NCI-H146 treated with DMSO at 0.1 percent for 48 hours (cell line): ENCODE measurements at regions not wholly inside any gene's neighbourhood (a gene's known extent, or its start where the extent isn't known, plus 50 kb on each side); places are given as distances from the start of the nearest gene placed in this dataset.
"Not testable (repeated sequence)": the region's sequence is repeated elsewhere in the genome, so short reads cannot be mapped to it uniquely, and the experiment has no call there.

Experiments
- DNase-seq: peaks from one replicate; lab custom pipeline; 2025; ENCODE audit not compliant: unreplicated experiment; lab: John Stamatoyannopoulos, UW

DNA sequence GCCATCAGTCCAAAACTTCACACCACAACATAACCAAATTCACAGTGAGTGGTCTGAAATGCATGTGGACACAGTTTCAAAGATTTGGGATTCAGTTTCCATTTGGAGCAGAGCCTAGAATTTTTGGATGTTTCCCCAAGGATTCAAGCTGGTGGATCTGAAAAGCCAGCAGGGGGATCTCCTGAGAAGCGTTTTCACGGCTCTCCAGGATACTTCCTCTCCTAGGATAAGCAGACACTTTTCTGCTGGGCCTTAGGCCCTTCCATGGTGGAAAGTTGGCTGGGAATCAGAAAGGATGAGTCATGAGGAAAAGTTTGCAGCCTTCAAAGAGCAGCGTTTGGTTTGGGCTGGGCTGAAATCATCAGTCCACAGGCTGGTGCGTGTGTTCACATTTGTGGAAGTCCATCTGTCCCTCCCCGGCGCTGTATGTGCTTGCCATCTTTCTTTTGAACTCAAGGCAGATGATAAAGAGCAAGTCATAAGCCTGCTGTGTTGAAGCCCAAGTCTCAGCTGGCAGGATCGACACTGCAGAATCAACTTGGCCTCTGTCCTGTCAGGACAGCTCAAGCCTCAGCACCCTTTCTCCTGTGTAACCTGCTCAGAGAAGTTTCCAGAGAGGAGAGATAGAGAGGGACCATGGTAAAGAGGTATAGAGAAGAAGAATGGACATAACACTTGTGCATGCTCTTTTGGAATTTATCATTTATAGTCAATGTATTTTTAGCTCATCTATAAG lies 152.6 kb upstream of the MSX2 start:
- no peak for DNase-seq

GRCh38 chr5:174572591-174572990 lies 151.8 kb upstream of the MSX2 start:
- no peak for DNase-seq

DNA sequence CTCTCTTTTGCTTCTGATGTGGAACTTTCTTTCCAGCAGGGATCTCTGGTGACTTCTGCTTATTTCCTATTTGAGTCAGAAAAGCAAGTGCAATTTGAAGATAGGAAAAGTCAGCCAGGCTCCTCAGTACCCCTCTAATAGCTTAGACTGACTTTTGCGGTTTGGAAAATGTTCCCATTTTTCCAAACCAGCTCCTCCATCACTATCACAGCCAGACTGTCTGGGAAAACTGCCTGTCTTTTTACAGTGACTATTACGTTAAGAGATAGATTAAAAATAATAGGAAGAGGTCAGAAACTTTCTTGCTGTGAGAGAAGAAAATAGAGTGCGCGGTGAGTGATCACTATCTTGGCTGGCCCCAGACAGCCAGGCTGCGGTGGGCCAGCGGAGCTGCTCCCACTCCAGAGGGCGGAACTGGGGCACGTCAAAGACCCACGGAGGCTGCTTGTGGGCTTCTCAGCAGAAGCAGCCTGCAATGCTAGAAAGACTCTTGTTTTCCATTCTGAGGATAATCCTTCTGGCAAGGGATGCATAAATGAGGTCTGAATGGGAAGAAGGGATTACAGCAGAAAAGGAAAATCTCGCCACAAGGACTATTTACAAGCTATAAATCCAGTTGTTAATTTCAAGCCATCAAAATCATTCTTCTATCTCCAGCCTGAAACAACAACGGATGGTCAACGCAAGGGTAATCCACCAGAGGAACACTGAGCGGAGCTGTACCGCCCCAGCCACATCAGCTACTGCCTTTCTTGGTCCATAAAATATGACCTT lies 151.0 kb upstream of the MSX2 start:
- no peak for DNase-seq

DNA sequence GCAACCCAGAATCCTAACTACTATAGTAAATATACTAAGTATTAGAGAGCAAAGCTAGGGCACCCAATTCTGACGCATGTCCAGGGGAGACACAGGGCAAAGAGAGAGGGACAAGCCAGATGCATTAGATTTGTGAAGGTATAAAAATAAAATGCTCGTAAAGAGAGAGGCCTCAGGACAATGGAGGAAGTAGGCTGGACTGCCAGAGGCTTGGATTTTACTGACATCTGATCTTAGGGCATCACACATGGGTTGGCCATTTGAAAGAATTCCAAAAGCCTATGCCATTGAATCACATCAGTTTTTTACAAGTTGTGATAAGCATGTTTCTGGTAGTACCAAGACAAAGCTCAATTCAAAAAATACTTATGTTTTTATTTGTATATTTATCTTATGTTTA lies 149.3 kb upstream of the MSX2 start:
- DNase-seq: no peak

DNA sequence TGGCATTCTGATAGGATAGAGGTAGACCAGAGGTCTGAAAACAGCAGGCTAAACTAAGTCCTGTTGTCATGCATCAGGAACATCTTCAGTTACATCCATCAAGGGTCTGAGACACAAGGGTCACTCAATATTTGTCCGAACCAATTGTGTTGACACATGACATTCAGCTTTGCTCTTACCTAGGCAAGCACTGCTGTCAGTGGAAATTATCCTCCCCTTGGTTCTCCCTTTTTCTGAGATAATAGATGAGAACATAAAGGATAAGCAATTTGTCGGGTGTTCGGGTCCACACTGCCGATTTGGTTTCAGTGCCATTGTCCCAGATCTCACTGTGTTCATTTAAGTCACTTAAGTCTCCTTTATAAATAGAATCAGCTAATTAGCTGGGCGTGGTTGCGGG lies 148.3 kb upstream of the MSX2 start:
- no peak for DNase-seq

DNA sequence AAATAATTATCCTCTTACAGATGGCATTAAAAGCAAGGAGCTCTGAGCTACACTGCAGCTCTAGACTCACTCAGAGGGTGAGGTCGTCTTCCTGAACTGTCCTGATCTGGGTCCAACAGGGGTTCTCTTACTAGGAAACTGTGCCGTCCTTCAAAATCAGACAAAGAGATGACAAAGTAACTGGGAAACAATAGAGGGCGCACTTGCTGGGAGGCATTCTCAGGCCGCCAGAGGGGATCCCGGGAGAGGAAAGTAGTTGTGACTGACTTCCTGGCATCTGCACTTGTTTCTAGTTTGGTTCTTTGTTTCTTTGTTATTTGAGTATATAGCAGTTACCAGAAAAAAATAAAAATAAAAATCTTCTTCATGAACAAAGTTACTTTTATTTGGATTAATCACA lies 142.9 kb upstream of the MSX2 start:
- no peak for DNase-seq

GRCh38 chr5:174581894-174582293 lies 142.5 kb upstream of the MSX2 start:
- no peak for DNase-seq

DNA sequence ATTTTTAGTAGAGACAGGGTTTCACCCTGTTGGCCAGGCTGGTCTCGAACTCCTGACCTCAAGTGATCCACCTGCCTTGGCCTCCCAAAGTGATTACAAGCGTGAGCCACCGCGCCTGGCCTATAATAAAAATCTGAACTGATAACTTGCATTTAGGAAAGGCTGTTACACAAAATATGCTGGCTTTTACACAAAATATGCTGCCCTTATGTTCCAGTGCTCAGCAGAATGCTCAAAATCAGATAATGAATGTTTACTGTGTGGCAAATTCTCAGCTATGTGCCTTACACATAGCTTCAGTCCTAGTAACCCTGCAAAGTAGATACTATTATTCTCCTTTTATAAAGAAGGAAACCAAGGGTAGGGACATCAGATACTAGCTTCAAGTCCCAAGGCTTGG lies 141.3 kb upstream of the MSX2 start:
- DNase-seq: no peak

- DNase-seq: no peak
These were observed 138.9 kb upstream of the MSX2 start for GRCh38 chr5:174585472-174585871.

- not testable (repeated sequence) for DNase-seq
These were observed 138.2 kb upstream of the MSX2 start for GRCh38 chr5:174586163-174586562.

- DNase-seq: no peak
These were observed 135.4 kb upstream of the MSX2 start for GRCh38 chr5:174589011-174589410.

DNA sequence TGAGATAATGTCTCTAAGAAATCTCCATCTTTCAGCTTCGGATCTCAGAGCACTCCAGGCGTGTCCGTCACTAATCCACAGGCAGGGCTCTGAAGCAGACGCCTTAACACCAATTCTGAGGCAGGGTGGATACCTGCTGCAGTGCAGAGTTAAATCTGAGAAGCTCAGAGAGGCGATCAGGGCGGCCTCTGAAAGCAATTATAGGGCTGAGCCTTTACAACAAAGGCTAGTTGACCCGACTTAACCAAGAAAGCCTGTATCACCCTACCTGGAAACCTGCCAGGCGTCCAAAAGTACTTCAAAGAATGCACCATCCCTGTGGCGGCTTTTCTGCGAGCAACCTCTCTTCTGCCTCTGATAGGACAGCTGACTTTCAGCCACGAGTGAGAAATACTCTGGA lies 134.8 kb upstream of the MSX2 start:
- no peak for DNase-seq

GRCh38 chr5:174590820-174591219 lies 133.6 kb upstream of the MSX2 start:
- no peak for DNase-seq

GRCh38 chr5:174596429-174596828 lies 128.0 kb upstream of the MSX2 start:
- DNase-seq: no peak

- DNase-seq: no peak
These were observed 124.4 kb upstream of the MSX2 start for GRCh38 chr5:174599992-174600391.

DNA sequence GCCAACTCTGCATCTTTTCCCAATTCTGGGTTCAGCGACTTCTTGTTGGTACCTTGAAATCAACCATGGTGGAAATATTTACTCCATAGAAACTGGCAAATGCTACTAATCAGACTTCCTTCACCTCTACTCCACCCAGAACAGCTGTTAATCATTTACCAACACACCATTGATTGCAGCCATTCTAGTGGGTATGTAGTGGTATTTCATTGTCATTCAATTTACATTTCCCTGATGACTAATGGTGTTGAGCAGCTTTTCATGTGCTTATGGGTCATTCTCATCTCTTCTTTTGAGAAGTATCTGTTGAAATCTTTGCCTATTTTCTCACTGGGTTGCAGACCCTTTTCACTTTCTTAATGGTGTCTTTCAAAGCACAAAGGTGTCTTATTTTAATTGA lies 122.4 kb upstream of the MSX2 start:
- DNase-seq: no peak

- DNase-seq: no peak
These were observed 118.2 kb upstream of the MSX2 start for GRCh38 chr5:174606153-174606552.

DNA sequence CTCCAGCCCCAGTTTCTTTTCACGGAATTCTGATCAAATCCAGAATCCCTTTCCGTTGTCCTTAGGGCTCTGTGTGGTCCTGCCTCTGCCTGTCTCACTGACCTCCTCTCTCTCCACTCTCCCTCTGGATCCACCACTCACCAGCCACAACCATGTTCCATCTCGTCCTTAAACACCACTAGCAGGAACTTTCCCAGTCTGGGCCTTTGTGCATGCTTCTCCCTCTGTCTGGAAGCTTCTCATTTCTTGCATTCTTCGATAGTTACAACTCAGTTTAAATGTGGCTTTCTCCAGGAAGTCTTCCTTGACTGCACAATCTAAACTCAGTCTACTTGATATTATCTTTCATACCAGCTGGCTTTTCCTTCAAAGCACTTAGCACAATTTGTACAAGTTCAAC lies 117.7 kb upstream of the MSX2 start:
- DNase-seq: no peak

DNA sequence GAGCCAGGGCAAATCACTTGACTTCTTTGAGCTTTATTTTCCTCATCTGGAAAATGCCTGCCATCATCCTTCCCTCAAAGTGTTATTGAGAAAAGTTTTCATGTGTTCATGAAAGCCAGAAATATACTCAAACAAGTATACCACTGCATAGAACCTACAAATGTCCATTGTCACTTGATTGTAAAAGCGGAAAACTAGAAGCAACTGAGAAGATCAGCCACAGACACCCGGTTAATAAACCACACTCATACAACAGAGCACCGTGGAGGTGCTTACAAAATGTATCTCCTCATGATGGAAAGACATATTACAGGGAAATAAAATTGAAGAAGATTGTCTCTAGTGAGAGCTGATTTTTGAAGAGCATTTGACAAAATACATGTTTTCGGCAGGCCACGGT lies 117.2 kb upstream of the MSX2 start:
- DNase-seq: no peak

DNA sequence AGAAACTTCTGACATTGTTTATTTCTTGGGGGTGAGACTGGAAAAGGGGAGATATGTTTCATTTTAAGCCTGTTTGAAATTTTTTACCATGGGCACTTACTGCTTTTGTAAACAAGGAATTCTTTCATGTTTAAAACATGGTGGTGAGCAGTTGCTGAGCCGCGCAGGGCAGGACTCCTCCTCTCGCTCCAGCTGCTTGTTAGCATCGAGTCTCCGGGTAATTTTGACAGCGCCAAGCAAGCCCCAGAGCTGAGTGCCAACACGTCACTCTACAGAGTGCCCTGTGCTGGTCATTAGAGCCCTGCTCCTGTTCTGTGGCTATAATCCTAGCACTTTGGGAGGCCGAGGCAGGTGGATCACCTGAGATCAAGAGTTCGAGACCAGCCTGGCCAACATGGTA lies 116.5 kb upstream of the MSX2 start:
- no peak for DNase-seq

- DNase-seq: no peak
These were observed 115.7 kb upstream of the MSX2 start for GRCh38 chr5:174608631-174609097.

DNA sequence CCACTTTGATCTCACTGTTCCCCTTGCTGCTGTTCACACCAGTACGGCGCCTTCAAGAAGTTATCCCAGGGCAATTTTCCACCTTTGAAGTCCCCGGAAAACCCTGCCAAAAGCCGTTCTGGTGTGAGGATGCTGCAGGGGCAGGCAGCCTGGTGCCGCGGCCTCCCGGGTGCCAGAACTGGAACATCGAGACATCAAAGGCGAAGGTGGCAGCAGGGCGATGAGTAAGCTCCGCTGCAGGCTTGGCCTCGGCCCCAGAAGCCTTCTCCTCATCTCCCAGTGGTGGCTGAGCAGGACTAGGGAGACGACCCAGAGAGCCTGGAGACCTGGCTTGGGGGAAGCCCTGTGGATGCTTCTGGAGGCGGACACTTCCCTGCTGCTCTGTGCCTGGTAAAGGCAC lies 115.3 kb upstream of the MSX2 start:
- DNase-seq: no peak

DNA sequence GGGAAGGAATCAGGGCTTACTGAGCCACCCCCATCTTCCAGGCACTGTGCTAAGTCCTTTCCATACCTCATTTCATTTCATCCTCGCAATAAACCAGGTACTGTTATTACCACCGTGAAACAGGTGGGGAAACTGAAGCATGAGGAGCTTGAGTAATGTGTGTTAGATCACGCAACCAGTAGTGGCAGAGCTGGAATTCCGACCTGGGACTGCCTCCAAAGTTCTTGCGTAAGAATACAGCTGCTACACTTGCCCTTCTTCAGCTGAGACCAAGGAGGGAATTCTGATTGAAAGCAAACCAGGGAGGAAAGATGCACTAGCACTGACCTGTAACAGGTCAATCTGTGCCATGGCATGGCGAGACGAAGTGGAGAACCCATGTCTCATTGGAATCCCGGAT lies 113.4 kb upstream of the MSX2 start:
- DNase-seq: no peak
